ENCODE measurements at regions not wholly inside any gene's neighbourhood (a gene's known extent, or its start where the extent isn't known, plus 50 kb on each side); places are given as distances from the start of the nearest gene placed in this dataset.
A peak's percentile ranks its signal among the peaks of the same experiment; 100 is the strongest.

DNA sequence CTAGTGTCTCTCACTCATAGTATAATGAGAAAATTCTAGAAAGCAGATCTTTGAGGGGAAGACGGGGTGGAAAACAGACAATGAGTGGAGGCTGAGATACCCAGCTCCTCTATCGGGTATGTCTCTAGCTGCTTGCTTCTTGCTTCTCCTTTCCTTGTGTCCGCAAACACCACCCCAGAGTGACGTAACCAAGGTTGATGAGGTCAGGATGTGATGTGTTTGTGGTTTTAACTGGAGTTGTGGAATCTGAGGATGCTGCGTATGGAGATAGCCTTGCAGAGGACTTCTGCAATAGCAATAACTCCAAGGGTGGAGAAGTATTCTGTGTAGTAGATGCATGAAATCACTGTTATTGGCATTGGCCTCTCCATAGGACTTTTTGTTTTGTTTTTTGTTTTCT is 132.7 kb upstream of the IFNGR1 start:
- no peak for DNase-seq

DNA sequence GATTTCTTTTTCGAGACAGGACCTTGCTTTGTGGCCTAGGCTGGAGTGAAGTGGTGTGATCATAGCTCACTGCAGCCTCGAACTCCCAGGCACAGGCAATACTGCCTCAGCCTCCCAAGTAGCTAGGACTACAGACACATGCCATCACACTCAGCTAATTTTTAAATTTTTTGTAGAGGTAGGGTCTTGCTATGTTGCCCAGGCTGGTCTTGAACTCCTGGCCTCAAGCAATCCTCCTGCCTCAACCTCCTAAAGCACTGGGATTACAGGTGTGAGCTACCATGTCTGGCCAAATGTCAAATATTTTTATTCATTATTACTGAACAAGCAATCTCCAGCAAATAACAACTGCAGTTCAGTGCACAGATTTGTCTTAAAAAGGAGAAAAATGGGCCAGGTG is 131.7 kb upstream of the IFNGR1 start:
- no peak for DNase-seq

DNA sequence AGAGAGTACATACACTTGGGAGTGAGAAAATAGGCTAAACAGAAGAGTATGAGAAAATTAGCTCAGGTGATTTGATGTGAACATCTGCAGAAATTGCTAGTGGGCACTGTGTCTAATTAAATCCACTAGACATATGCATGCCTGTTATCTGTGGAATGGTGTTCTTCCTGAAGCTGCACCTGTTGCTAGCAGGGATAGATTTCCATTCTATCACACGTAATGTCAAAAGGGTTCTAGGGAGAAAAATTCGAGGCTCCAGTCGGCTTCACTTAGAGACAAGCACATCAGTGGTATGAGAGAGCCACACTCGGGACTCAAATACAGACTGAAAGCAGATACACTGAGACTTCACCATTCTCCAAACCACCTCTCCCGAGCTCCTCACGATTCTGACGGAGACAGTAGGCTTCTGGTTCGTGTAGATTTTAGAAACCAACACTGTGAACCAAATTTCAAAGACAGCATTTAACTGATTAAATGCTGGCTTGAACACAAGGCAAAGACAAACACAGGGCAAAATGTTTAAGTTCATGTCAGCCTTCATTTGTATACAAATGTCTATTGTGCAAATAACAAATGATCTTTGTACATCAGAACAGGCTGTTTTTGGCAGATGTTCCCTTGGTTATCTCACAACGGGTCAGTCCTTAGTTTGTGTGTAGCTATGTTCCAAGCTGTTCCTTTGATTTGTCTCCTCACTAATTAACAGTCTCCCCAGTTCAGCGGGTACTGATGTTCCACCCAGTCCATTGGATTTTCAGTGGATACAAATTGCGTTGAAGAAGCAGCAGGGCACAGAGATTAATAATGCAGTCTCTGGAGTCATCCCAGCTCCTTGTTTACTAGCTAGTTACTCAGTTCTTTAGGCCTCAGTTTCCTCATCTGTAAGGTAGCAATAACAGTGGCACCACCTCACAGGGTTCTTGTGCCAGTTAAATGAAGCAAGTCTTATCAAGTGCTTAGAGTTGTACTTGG is 131.0 kb upstream of the IFNGR1 start:
- no peak for DNase-seq

- DNase-seq: no peak
Observed at GRCh38 chr6:137348777-137349176, 129.6 kb upstream of the IFNGR1 start.

DNA sequence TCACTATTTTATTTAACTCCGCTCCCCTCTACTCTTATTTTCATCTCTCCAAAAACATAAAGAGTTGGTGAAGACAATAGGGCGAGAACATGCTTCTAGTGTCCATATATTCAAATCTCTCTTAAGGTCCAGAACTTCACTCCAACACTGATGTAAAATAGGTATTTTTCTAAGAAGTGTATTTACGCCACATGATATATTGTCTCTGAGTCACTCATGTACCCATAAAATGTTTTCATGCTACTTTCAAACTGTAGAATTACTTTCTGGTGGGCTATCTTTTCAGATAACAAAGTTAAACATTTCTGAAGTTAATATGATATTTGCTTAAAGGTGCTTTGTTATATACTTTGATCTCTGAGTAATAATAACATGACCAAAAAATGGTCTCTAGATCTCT is 124.1 kb upstream of the IFNGR1 start:
- no peak for DNase-seq

- no peak for DNase-seq
Observed at GRCh38 chr6:137342607-137343190, 123.5 kb upstream of the IFNGR1 start.

- peak; percentile 61 for DNase-seq
Observed at GRCh38 chr6:137341681-137342195, 122.6 kb upstream of the IFNGR1 start.

DNA sequence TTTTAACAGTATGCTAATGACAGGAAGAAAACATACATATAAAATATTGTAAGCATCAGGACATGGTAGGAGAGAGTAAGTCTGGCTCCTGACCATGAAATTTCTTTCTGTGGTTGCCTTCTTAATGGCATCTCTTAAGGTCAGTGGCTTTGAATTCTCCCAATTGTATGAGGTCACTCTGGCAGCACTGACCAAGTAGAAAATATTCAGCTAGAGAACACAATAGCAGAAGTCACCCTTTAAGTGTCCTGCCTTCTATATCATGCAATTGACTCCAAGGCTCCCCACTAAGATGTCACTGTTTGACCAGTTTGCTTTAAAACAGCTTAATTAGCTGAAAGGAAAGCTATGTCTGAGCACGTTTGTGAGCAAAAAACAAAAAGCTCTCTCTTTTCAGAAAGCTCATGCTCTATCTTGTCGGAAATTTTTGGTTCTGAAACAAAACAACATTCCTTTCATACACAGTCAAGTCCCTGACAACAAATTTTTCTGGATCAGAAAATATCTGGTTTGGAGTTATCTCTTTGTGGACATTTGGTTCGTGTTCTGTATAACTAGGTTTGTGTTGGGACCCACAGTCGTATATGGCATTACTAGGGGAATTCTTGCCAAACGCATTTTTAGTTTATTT is 120.9 kb upstream of the IFNGR1 start:
- no peak for DNase-seq

DNA sequence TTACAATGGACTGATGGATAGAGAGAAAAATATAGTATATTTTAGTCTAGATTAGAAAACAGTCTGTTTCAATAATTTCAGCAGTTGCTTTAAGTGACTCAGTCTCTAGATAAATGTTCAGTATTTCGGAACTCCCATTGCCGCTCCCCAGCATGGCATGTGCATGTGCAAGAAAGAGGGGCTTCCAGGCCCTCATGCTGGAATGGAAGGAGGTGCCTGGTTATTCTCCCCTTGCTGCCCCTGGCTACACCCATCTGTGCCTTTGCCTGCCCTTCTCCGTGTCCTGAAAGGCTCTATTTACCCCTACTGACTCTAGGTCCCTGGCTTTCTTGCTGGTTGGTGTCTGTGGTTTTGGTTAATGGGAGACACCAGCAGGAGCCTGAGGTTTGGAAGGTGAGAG is 115.7 kb upstream of the IFNGR1 start:
- no peak for DNase-seq

DNA sequence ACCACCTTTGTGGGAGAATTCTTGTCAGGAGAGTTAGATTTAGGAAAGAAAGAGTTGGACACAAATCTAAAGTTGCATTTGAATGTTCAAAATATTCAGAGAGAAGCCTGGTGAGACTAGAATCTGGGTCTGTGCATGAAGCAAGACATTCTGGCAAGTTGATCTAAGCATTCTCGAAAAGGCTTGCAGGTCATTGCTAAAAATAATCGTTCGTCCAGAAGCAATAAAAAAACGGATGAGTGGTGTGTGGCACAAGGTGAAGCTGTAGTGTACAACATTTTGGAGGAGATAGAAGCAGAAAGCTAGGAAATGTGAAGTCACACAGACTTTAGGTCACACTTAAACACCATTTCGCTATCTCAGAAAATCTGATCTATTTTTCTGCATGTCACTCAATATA is 114.9 kb upstream of the IFNGR1 start:
- DNase-seq: no peak

- DNase-seq: no peak
Observed at GRCh38 chr6:137332637-137333280, 113.6 kb upstream of the IFNGR1 start.

GRCh38 chr6:137323860-137324259 is 104.7 kb upstream of the IFNGR1 start:
- no peak for DNase-seq

DNA sequence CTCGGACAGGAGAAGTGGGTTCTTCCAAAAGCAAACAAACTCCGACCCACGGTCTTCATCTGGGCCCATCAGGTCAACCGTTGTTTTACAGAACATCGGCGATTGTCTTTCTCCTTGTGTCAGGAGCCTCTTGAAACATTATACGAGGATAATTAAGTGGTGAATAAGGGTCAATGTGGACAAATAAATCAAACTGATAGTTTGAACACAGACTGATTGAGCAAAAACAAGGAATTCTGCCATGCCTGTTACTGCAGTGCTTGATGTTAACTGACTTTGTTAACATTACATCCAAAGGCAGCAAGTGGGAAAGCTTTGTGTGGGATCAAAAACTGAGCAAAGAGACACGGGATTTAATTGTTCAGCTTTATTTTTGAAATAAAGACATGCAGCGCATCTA is 101.1 kb upstream of the IFNGR1 start:
- DNase-seq: no peak

GRCh38 chr6:137316626-137317025 is 97.4 kb upstream of the IFNGR1 start:
- DNase-seq: no peak

DNA sequence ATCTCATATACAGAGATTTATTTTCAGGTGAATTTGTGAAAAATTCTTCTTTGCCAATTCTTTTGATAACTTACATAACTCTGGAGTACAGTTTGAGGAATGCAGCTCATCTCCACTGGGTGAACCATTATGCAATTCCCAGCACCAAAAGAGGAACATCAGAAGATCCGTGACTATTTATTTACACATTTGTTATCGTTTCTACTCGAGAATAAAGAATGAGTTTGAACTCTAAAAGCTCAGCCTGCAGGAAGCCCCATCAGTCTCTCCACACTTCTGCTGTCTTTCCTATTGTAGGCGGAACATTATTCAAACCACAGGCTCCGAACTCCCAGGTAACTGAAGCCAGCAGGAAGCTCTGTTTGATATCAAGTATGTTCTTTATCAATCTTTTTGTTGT is 95.9 kb upstream of the IFNGR1 start:
- no peak for DNase-seq

DNA sequence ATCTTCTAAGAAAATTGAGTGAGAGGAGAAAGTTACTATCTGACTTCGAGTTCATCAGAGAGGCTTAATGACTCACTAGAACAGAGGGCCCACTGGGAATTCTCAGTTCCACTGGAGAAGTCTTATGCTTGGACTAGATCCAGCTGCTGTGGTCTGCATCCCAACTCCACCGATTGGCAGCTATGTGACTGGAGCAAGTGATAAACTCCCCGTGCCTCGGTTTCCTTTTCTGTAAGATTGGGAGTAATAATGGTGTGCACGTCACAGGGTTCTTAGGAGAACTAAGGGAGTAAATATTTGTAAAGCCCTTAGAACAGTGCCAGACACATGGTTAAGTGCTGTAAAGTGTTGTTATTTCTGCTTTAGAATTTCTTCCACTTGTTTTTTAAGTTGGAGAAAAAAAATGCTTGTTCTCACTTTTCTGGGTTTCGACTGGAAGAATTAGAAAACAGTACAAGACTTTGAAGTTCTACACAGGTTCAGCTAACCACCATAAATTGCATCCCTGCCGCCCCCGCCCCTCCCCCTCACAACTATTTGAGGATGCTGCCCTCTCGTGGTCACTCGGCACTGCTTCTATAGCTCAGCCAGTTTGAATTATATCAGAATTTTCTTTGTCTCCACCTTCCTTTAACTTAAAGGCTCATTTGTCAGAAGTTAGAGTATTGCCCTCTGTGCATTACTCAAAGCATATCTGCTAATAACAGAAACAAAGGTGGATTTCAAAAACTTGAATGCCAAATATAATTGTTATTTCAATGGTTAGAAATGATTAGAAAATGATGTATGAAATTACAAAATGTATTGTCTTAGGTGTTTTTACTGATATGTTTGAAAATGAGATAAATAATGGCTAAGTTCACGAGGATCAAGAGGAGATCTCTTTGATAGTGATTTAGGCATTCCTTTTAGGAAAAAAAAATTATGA is 95.0 kb upstream of the IFNGR1 start:
- DNase-seq: peak; percentile 38

GRCh38 chr6:137313211-137313610 is 94.0 kb upstream of the IFNGR1 start:
- no peak for DNase-seq

DNA sequence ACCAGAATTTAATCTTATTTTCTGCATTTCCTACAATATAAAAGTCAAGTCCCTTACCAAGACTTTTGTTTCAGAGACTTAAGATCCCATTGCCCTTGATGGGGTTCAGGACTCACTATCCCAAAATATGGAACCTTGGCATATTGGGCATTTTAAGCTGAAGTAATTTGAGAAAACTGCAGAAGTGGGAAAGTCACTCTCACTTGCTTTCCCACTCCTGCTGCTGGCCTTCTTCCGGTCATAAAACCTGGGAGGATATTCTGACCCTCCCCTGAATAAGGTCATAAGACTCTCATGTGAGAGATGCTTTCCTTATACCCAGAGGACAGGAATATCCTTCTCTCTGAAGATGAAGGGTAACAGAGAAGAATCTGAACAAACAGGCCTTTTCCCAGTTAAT is 92.8 kb upstream of the IFNGR1 start:
- no peak for DNase-seq

- DNase-seq: peak; percentile 0
Observed at GRCh38 chr6:137309078-137309762, 90.0 kb upstream of the IFNGR1 start.

- no peak for DNase-seq
Observed at GRCh38 chr6:137307163-137307854, 88.1 kb upstream of the IFNGR1 start.

- DNase-seq: no peak
Observed at GRCh38 chr6:137305691-137306090, 86.5 kb upstream of the IFNGR1 start.

Measured in NCI-H526 treated with DMSO at 0.1 percent for 48 hours (cell line).